Memory B cell (primary cell): ENCODE measurements at regions not wholly inside any gene's neighbourhood (a gene's known extent, or its start where the extent isn't known, plus 50 kb on each side); places are given as distances from the start of the nearest gene placed in this dataset.

Experiments used
- ATAC-seq: fragments of 150-1000 bp; cut with Tn5 transposase; 2 replicates; pipeline ENCODE4 v1.10.0; 2021; ENCODE audit warnings: low read depth, mild to moderate bottlenecking, moderate library complexity
- DNase-seq, 2 donors: peaks; one replicate each; pipeline ENCODE4 v3.0.0; 2022; ENCODE audit warnings: low spot score in 2 of 2
- H3K27ac Mint-ChIP-seq: one replicate; pipeline ENCODE4 v1.8.0; 2022; ENCODE audit warnings: mild to moderate bottlenecking, moderate library complexity, mixed read lengths
- H3K27me3 Mint-ChIP-seq: one replicate; pipeline ENCODE4 v1.8.0; 2022; ENCODE audit warnings: mixed read lengths
- H3K36me3 Mint-ChIP-seq: one replicate; pipeline ENCODE4 v1.8.0; 2022; ENCODE audit warnings: mild to moderate bottlenecking, mixed read lengths
- H3K4me1 Mint-ChIP-seq: one replicate; pipeline ENCODE4 v1.8.0; 2022; ENCODE audit warnings: mixed read lengths
- H3K4me3 Mint-ChIP-seq: one replicate; pipeline ENCODE4 v1.8.0; 2022; ENCODE audit warnings: mild to moderate bottlenecking, moderate library complexity, mixed read lengths
- H3K9me3 Mint-ChIP-seq: one replicate; pipeline ENCODE4 v1.8.0; 2022; ENCODE audit warnings: mixed read lengths

GRCh38 chr4:22245294-22245693 is 270.6 kb downstream of the ADGRA3 start:
- H3K4me3 Mint-ChIP-seq, result no peak overlapping the region
- no peak for ATAC-seq
- H3K36me3 Mint-ChIP-seq, result no peaks in the 10 kb centered on the region
- no peak overlapping the region for H3K27ac Mint-ChIP-seq
- DNase-seq, result no peak
- no peaks in the 10 kb centered on the region for H3K27me3 Mint-ChIP-seq
- peaks cover 5% of the 10 kb centered on the region for H3K9me3 Mint-ChIP-seq
- no peaks in the 10 kb centered on the region for H3K4me1 Mint-ChIP-seq

- no peak overlapping the region for H3K27ac Mint-ChIP-seq
- H3K36me3 Mint-ChIP-seq, result no peaks in the 10 kb centered on the region
- no peaks in the 10 kb centered on the region for H3K4me1 Mint-ChIP-seq
- H3K27me3 Mint-ChIP-seq, result no peaks in the 10 kb centered on the region
- no peak overlapping the region for H3K4me3 Mint-ChIP-seq
- H3K9me3 Mint-ChIP-seq, result peaks cover 4% of the 10 kb centered on the region
- DNase-seq (no peak), ATAC-seq (no peak)
Observed at GRCh38 chr4:22241415-22241814, 274.5 kb downstream of the ADGRA3 start.

- no peaks in the 10 kb centered on the region for H3K36me3 Mint-ChIP-seq
- H3K4me1 Mint-ChIP-seq, result no peaks in the 10 kb centered on the region
- no peak for ATAC-seq
- H3K27me3 Mint-ChIP-seq, result no peaks in the 10 kb centered on the region
- no peak overlapping the region for H3K4me3 Mint-ChIP-seq
- DNase-seq, result no peak
- peaks cover 7% of the 10 kb centered on the region for H3K9me3 Mint-ChIP-seq
- no peak overlapping the region for H3K27ac Mint-ChIP-seq
Observed at GRCh38 chr4:22240814-22241213, 275.1 kb downstream of the ADGRA3 start.

GRCh38 chr4:22238742-22239141 is 277.1 kb downstream of the ADGRA3 start:
- Mint-ChIP-seq H3K4me3 (no peak overlapping the region), H3K4me1 (no peaks in the 10 kb centered on the region), H3K27ac (no peak overlapping the region), H3K36me3 (no peaks in the 10 kb centered on the region), H3K9me3 (peaks cover 7% of the 10 kb centered on the region), H3K27me3 (no peaks in the 10 kb centered on the region)
- ATAC-seq (no peak), DNase-seq (no peak)

GRCh38 chr4:22237846-22238494 is 277.9 kb downstream of the ADGRA3 start:
- Mint-ChIP-seq H3K4me3 (peak overlapping the region; percentile 14), H3K36me3 (no peaks in the 10 kb centered on the region), H3K27ac (no peak overlapping the region), H3K4me1 (no peaks in the 10 kb centered on the region), H3K27me3 (no peaks in the 10 kb centered on the region), H3K9me3 (peaks cover 7% of the 10 kb centered on the region)
- ATAC-seq (no peak), DNase-seq (no peak)

GRCh38 chr4:22237155-22237751 is 278.6 kb downstream of the ADGRA3 start:
- no peak overlapping the region for H3K4me3 Mint-ChIP-seq
- DNase-seq, result no peak
- peaks cover 7% of the 10 kb centered on the region for H3K9me3 Mint-ChIP-seq
- no peak overlapping the region for H3K27ac Mint-ChIP-seq
- ATAC-seq, result no peak
- H3K4me1 Mint-ChIP-seq, result no peaks in the 10 kb centered on the region
- no peaks in the 10 kb centered on the region for H3K36me3 Mint-ChIP-seq
- no peaks in the 10 kb centered on the region for H3K27me3 Mint-ChIP-seq

GRCh38 chr4:22235698-22236097 is 280.2 kb downstream of the ADGRA3 start:
- H3K4me3 Mint-ChIP-seq, result no peak overlapping the region
- no peak for DNase-seq
- no peak overlapping the region for H3K27ac Mint-ChIP-seq
- H3K9me3 Mint-ChIP-seq, result peaks cover 8% of the 10 kb centered on the region
- no peaks in the 10 kb centered on the region for H3K27me3 Mint-ChIP-seq
- ATAC-seq, result no peak
- H3K36me3 Mint-ChIP-seq, result no peaks in the 10 kb centered on the region
- no peaks in the 10 kb centered on the region for H3K4me1 Mint-ChIP-seq

DNA sequence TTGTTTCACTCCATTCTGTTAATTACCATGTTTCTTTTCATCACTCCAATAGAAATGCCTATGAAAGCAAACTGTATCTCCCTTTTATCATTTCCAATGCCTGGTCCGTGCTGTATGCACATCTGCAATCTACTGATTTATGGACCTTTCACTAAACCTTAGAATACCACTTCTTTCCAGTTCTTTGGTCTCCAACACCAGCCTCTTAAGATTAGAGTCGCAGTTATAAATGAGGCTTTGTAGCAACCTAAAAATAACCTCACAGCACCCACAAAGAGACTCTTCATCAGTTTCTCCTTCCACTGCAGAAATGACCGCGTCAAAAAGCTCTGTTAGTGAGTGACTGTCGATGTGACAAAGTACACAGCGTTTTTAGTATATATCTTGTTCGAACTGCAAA is 282.6 kb downstream of the ADGRA3 start:
- no peak overlapping the region for H3K4me3 Mint-ChIP-seq

GRCh38 chr4:22220965-22221364 is 272.4 kb upstream of the KCNIP4 start:
- H3K27me3 Mint-ChIP-seq, result no peaks in the 10 kb centered on the region

More for the DNA sequence above, 282.6 kb downstream of the ADGRA3 start:
- Mint-ChIP-seq H3K4me1 (no peaks in the 10 kb centered on the region), H3K27me3 (no peaks in the 10 kb centered on the region), H3K9me3 (peaks cover 7% of the 10 kb centered on the region), H3K27ac (no peak overlapping the region), H3K36me3 (no peaks in the 10 kb centered on the region)
- DNase-seq, result no peak
- ATAC-seq, result no peak

DNA sequence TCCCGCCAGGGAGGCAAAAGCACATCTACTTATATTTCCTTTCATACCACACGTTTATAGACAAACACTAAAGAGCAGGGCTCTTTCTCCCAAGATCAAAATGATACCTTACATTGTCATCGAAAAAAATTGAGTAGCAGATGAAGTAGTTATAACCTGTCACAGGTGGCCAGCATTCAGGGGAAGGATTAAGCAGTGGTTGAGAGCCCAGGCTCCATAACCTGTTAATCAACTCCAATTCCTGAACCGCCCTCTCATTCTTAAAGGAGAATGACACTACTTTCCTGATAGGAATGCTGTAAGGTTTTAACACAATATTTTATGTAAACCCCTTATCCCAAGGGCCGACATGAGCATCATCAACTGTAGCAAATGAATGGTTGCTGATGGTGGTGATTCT is 268.9 kb upstream of the KCNIP4 start:
- no peak overlapping the region for H3K27ac Mint-ChIP-seq
- H3K27me3 Mint-ChIP-seq, result no peaks in the 10 kb centered on the region
- no peak for DNase-seq
- H3K9me3 Mint-ChIP-seq, result peaks cover 6% of the 10 kb centered on the region
- H3K4me1 Mint-ChIP-seq, result no peaks in the 10 kb centered on the region
- H3K36me3 Mint-ChIP-seq, result no peaks in the 10 kb centered on the region
- no peak for ATAC-seq
- H3K4me3 Mint-ChIP-seq, result no peak overlapping the region

More at GRCh38 chr4:22220965-22221364, 272.4 kb upstream of the KCNIP4 start:
- Mint-ChIP-seq H3K9me3 (peaks cover 7% of the 10 kb centered on the region), H3K36me3 (no peaks in the 10 kb centered on the region), H3K4me3 (no peak overlapping the region), H3K27ac (no peak overlapping the region), H3K4me1 (no peaks in the 10 kb centered on the region)
- DNase-seq (no peak), ATAC-seq (no peak)

- Mint-ChIP-seq H3K4me1 (no peaks in the 10 kb centered on the region), H3K4me3 (no peak overlapping the region), H3K27ac (no peak overlapping the region), H3K9me3 (peaks cover 11% of the 10 kb centered on the region), H3K27me3 (no peaks in the 10 kb centered on the region), H3K36me3 (no peaks in the 10 kb centered on the region)
- ATAC-seq (no peak), DNase-seq (no peak)
Observed at GRCh38 chr4:22216278-22216677, 267.7 kb upstream of the KCNIP4 start.

DNA sequence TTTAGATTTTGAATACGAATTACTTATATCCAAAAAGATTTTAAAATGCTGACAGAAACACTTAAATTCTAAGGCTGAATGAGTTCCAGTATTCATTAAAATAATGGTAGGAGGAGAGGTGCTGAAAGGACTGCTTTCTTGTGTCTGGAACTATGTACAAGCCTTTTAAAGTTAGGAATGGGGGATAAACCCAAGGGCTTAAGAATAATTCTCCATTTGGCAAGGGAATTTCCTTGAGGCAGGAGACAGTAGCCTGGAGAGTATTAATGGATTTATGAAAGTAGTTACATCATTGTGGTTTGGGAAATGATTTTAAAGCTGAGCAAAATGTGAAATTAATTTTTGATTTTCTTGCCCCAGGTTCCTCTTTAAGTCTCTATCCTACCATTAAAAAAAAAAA is 266.5 kb upstream of the KCNIP4 start:
- Mint-ChIP-seq H3K27me3 (no peaks in the 10 kb centered on the region), H3K27ac (no peak overlapping the region), H3K4me3 (no peak overlapping the region), H3K36me3 (no peaks in the 10 kb centered on the region), H3K4me1 (no peaks in the 10 kb centered on the region), H3K9me3 (peaks cover 10% of the 10 kb centered on the region)
- DNase-seq, result no peak
- ATAC-seq, result no peak

DNA sequence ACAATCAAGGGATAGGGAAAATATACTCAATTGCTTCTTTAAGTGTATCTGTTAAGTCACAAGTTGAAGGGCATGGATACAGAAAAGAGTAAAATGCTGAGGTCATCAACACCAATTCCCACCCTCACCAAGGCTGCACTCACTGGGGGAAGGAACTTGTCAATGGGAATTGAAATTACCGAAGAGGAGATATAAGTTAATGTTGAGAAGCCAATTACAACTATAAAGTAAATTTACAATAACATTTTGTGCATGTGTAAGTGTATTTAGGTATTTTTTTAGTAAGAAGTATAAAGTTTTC is 255.1 kb upstream of the KCNIP4 start:
- Mint-ChIP-seq H3K27me3 (no peaks in the 10 kb centered on the region), H3K27ac (no peak overlapping the region), H3K36me3 (no peaks in the 10 kb centered on the region), H3K4me3 (no peak overlapping the region), H3K4me1 (no peaks in the 10 kb centered on the region), H3K9me3 (no peaks in the 10 kb centered on the region)
- DNase-seq (no peak), ATAC-seq (no peak)

DNA sequence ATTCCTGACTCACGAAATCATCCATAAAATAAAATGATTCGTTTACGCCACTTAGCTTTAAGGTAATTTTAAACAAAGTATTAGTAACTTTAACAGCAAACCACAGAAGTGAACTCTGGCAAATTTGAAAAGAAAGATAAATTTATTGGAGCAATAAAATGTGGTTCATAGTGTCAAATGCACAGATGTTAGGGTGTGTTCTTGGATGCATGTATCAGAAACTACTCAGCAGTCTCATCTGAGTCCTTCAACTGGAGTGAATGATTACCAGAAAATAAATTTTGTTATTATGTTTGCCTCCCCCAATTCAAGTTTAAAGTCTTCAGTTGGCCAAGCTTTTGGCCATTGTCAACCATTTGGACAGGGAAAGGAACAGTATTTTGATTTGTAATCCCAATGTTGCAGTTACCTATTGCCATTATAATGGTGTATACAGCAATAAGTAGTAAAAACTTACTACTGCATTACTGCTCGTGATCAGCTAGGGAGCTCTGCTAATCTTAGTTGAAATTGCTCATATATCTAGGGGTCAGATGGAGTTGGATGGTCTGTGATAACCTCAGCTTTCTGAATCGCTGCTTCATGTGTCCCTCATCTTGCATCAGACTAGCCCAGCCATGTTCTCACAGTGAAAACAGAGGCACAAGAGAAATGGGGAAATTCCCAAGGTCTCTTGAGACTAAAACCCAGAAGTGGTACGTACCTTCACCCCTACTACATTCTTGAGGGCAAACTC is 254.6 kb upstream of the KCNIP4 start:
- Mint-ChIP-seq H3K27me3 (no peaks in the 10 kb centered on the region), H3K4me1 (no peaks in the 10 kb centered on the region), H3K27ac (no peak overlapping the region), H3K36me3 (no peaks in the 10 kb centered on the region), H3K4me3 (no peak overlapping the region), H3K9me3 (no peaks in the 10 kb centered on the region)
- no peak for ATAC-seq
- no peak for DNase-seq
